ENCODE measurements at regions not wholly inside any gene's neighbourhood (a gene's known extent, or its start where the extent isn't known, plus 50 kb on each side); places are given as distances from the start of the nearest gene placed in this dataset.

DNA sequence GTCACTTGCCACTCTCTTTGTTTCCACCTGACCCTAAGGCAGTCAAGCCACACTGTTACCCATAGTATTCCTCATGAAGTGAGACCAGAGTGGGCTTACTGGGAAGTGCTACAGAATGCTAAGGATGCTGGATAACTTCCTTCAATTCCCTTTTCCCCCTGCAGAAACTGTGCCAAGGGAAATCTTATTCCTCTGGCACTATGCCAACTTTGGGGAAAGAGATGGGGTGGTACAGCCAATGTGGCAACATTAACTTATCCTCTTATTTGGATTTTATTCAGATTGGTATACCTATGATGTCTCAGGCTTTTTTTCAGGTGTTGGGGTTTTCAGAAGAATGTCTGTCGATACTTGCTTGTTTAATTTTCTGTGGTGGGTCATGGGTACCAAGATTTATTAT, 599.4 kb upstream of the PBX1 start:
- TF ChIP-seq E2F5 (CRISPR knock-in tag; IDR thresholded peaks at IDR 0.05) (no peak), SMAD3 (CRISPR knock-in tag; IDR thresholded peaks at IDR 0.05; ENCODE audit: borderline replicate concordance) (no peak), ZNF121 (CRISPR knock-in tag; IDR thresholded peaks at IDR 0.05) (no peak)
- TF ChIP-seq, protein P1, sequence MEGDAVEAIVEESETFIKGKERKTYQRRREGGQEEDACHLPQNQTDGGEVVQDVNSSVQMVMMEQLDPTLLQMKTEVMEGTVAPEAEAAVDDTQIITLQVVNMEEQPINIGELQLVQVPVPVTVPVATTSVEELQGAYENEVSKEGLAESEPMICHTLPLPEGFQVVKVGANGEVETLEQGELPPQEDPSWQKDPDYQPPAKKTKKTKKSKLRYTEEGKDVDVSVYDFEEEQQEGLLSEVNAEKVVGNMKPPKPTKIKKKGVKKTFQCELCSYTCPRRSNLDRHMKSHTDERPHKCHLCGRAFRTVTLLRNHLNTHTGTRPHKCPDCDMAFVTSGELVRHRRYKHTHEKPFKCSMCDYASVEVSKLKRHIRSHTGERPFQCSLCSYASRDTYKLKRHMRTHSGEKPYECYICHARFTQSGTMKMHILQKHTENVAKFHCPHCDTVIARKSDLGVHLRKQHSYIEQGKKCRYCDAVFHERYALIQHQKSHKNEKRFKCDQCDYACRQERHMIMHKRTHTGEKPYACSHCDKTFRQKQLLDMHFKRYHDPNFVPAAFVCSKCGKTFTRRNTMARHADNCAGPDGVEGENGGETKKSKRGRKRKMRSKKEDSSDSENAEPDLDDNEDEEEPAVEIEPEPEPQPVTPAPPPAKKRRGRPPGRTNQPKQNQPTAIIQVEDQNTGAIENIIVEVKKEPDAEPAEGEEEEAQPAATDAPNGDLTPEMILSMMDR (IDR thresholded peaks at IDR 0.05) = no peak

Measured in WTC11 (cell line).